CD4-positive, alpha-beta T cell treated with Interleukin-10 for 1 hour (primary cell): ENCODE measurements at regions not wholly inside any gene's neighbourhood (a gene's known extent, or its start where the extent isn't known, plus 50 kb on each side); places are given as distances from the start of the nearest gene placed in this dataset.
"Not testable (repeated sequence)": the region's sequence is repeated elsewhere in the genome, so short reads cannot be mapped to it uniquely, and the experiment has no call there.

Experiments used
- DNase-seq: peaks from one replicate; pipeline ENCODE4 v3.0.0-alpha.2; 2020

- no peak for DNase-seq
Measured at GRCh38 chr5:57429513-57430120, 53.0 kb downstream of the ACTBL2 start.

- DNase-seq: not testable (repeated sequence)
Measured at GRCh38 chr5:57429021-57429420, 53.6 kb downstream of the ACTBL2 start.

GRCh38 chr5:57422993-57423392 is 59.6 kb downstream of the ACTBL2 start:
- no peak for DNase-seq

- no peak for DNase-seq
Measured at GRCh38 chr5:57422341-57422740, 60.3 kb downstream of the ACTBL2 start.

- no peak for DNase-seq
Measured at GRCh38 chr5:57420801-57421200, 61.8 kb downstream of the ACTBL2 start.

- no peak for DNase-seq
Measured at GRCh38 chr5:57417971-57418370, 64.6 kb downstream of the ACTBL2 start.

GRCh38 chr5:57417320-57417719 is 65.3 kb downstream of the ACTBL2 start:
- no peak for DNase-seq

- no peak for DNase-seq
Measured at GRCh38 chr5:57416278-57416994, 66.2 kb downstream of the ACTBL2 start.

GRCh38 chr5:57414857-57415256 is 67.8 kb downstream of the ACTBL2 start:
- no peak for DNase-seq

- DNase-seq: no peak
Measured at GRCh38 chr5:57414191-57414590, 68.4 kb downstream of the ACTBL2 start.

GRCh38 chr5:57413145-57413544 is 69.5 kb downstream of the ACTBL2 start:
- DNase-seq: no peak

GRCh38 chr5:57412680-57413079 is 69.9 kb downstream of the ACTBL2 start:
- no peak for DNase-seq

GRCh38 chr5:57411982-57412381 is 70.6 kb downstream of the ACTBL2 start:
- no peak for DNase-seq

GRCh38 chr5:57410374-57411320 is 72.0 kb downstream of the ACTBL2 start:
- DNase-seq: no peak

GRCh38 chr5:57408714-57409113 is 73.9 kb downstream of the ACTBL2 start:
- no peak for DNase-seq

- no peak for DNase-seq
Measured at GRCh38 chr5:57408285-57408684, 74.3 kb downstream of the ACTBL2 start.

GRCh38 chr5:57407391-57407790 is 75.2 kb downstream of the ACTBL2 start:
- no peak for DNase-seq

- DNase-seq: no peak
Measured at GRCh38 chr5:57406641-57407040, 76.0 kb downstream of the ACTBL2 start.

GRCh38 chr5:57405984-57406383 is 76.6 kb downstream of the ACTBL2 start:
- DNase-seq: no peak

- DNase-seq: no peak
Measured at GRCh38 chr5:57402761-57403160, 79.8 kb downstream of the ACTBL2 start.

GRCh38 chr5:57402348-57402747 is 80.3 kb downstream of the ACTBL2 start:
- DNase-seq: no peak

GRCh38 chr5:57398413-57399093 is 84.1 kb downstream of the ACTBL2 start:
- no peak for DNase-seq

- DNase-seq: no peak
Measured at GRCh38 chr5:57396701-57397100, 85.9 kb downstream of the ACTBL2 start.
